B cell (primary cell): ENCODE measurements at regions not wholly inside any gene's neighbourhood (a gene's known extent, or its start where the extent isn't known, plus 50 kb on each side); places are given as distances from the start of the nearest gene placed in this dataset.

Source experiments
- ATAC-seq: fragments of 200-7000 bp; cut with Tn5 transposase; one replicate; pipeline ENCODE4 v1.10.0; 2021; ENCODE audit warnings: low read depth, mild to moderate bottlenecking, moderate number of reproducible peaks, moderate library complexity
- CTCF ChIA-PET: fragments of 350-600 bp; sonication (Branson Sonifier 250); formaldehyde crosslinking; loops from one replicate; lab custom pipeline; 2021; ENCODE audit warnings: antibody characterized with exemption, inconsistent platforms; lab: Charles Lee
- POLR2A ChIA-PET: fragments of 350-600 bp; sonication (Branson Sonifier 250); formaldehyde crosslinking; loops from one replicate; lab custom pipeline; 2021; ENCODE audit warnings: antibody characterized with exemption; lab: Charles Lee
- DNase-seq: peaks from one replicate; pipeline ENCODE4 v3.0.0; 2013
- H2AFZ ChIP-seq: 2 replicates; pipeline ENCODE4 v1.6.1; 2012; ENCODE audit warnings: mild to moderate bottlenecking, low read depth, low read length; ENCODE audit not compliant: insufficient read depth, poor library complexity, severe bottlenecking
- H3K27ac ChIP-seq, 2 donors: 1 replicate in 1 of 2; 2 replicates in 1 of 2; pipeline ENCODE4 v1.5.1; 2012 to 2013; ENCODE audit warnings: low read length in 2 of 2, mild to moderate bottlenecking in 2 of 2, moderate library complexity in 1 of 2
- H3K27me3 ChIP-seq, 4 experiments: fragments of 200-600 bp in 1 of 4; sonication (generic) in 1 of 4; replicated peaks in 1 of 4; 1 replicate in 2 of 4; 2 replicates in 2 of 4; pipeline versions ENCODE4 v1.6.1 to v1.7.0; 2013 to 2016; ENCODE audit warnings: low read length in 3 of 4, mild to moderate bottlenecking in 2 of 4, mixed read lengths in 1 of 4, moderate library complexity in 1 of 4; ENCODE audit not compliant: insufficient read depth in 4 of 4, control insufficient read depth in 3 of 4; ENCODE audit errors: control extremely low read depth in 1 of 4
- H3K36me3 ChIP-seq, 2 experiments: replicated peaks in 1 of 2; 1 replicate in 1 of 2; 2 replicates in 1 of 2; pipeline versions ENCODE4 v1.6.1 to v1.7.1; 2013; ENCODE audit warnings: low read length in 1 of 2; ENCODE audit not compliant: insufficient read depth in 2 of 2, control insufficient read depth in 1 of 2; ENCODE audit errors: control extremely low read depth in 1 of 2, extremely low read depth in 1 of 2
- H3K4me1 ChIP-seq, 2 donors: fragments of 200-600 bp in 1 of 2; sonication (generic) in 1 of 2; 1 replicate in 1 of 2; 2 replicates in 1 of 2; pipeline versions ENCODE4 v1.5.1 to v1.6.1; 2013 to 2017; ENCODE audit warnings: low read length in 2 of 2; ENCODE audit not compliant: control insufficient read depth in 2 of 2, insufficient read depth in 2 of 2
- H3K4me2 ChIP-seq: replicated peaks from 2 replicates; pipeline ENCODE3; 2012; ENCODE audit warnings: mild to moderate bottlenecking, low read depth, low read length; ENCODE audit not compliant: poor library complexity, severe bottlenecking
- H3K4me3 ChIP-seq, 5 experiments: fragments of 200-600 bp in 1 of 5; sonication (generic) in 1 of 5; 1 replicate in 3 of 5; 2 replicates in 2 of 5; pipeline versions ENCODE4 v1.5.1 to v1.7.0; 2011 to 2016; ENCODE audit warnings: low read length in 4 of 5, mild to moderate bottlenecking in 4 of 5, low read depth in 2 of 5, control low read depth in 1 of 5, moderate library complexity in 1 of 5; ENCODE audit not compliant: insufficient read depth in 1 of 5; ENCODE audit errors: control extremely low read depth in 1 of 5, extremely low read depth in 1 of 5
- H3K79me2 ChIP-seq: fragments of 200-600 bp; sonication (generic); one replicate; pipeline ENCODE4 v1.6.0; 2016; ENCODE audit warnings: low read length; ENCODE audit not compliant: control insufficient read depth, insufficient read depth
- H3K9ac ChIP-seq: fragments of 200-600 bp; sonication (generic); 2 replicates; pipeline ENCODE4 v1.6.1; 2017; ENCODE audit warnings: mild to moderate bottlenecking, low read length, moderate library complexity
- H3K9me3 ChIP-seq, 3 donors: one replicate each; pipeline versions ENCODE4 v1.6.1 to v1.7.1; 2013; ENCODE audit warnings: low read length in 2 of 3; ENCODE audit not compliant: control insufficient read depth in 2 of 3, insufficient read depth in 1 of 3; ENCODE audit errors: control extremely low read depth in 1 of 3
- H4K20me1 ChIP-seq: 2 replicates; pipeline ENCODE4 v1.6.0; 2012; ENCODE audit warnings: mild to moderate bottlenecking, low read length; ENCODE audit not compliant: insufficient read depth, control insufficient read depth, poor library complexity, severe bottlenecking
- H3K27ac Mint-ChIP-seq: one replicate; pipeline ENCODE4 v1.8.0; 2021; ENCODE audit warnings: mixed read lengths
- H3K27me3 Mint-ChIP-seq: one replicate; pipeline ENCODE4 v1.8.0; 2021; ENCODE audit warnings: mixed read lengths
- H3K4me1 Mint-ChIP-seq: one replicate; pipeline ENCODE4 v1.8.0; 2021; ENCODE audit warnings: mixed read lengths
- H3K4me3 Mint-ChIP-seq: one replicate; pipeline ENCODE4 v1.8.0; 2021; ENCODE audit warnings: mixed read lengths
- H3K9me3 Mint-ChIP-seq: one replicate; pipeline ENCODE4 v1.8.0; 2022; ENCODE audit warnings: mixed read lengths; ENCODE audit not compliant: insufficient read depth
- CTCF ChIP-seq: fragments of 200-600 bp; IDR thresholded peaks from one replicate; pipeline ENCODE4 v1.8.0; 2022; ENCODE audit warnings: antibody characterized with exemption, mild to moderate bottlenecking
- EZH2 ChIP-seq: IDR thresholded peaks from 2 replicates; pipeline ENCODE4 v1.6.1; 2012; ENCODE audit warnings: borderline replicate concordance, low read depth, mild to moderate bottlenecking, moderate library complexity, low read length; ENCODE audit not compliant: insufficient read depth, poor library complexity, severe bottlenecking
- WGBS: methylation state at CpG from one replicate; pipeline ENCODE4 v1.1.5; 2013; ENCODE audit warnings: missing lambda C conversion rate; ENCODE audit not compliant: insufficient coverage; 5-methylcytosine and 5-hydroxymethylcytosine counted together
- intact Hi-C: fragments of 100-400 bp; cut with micrococcal nuclease; formaldehyde crosslinking; loops from one replicate; pipeline ENCODE4 v1.10.0; 2022

DNA sequence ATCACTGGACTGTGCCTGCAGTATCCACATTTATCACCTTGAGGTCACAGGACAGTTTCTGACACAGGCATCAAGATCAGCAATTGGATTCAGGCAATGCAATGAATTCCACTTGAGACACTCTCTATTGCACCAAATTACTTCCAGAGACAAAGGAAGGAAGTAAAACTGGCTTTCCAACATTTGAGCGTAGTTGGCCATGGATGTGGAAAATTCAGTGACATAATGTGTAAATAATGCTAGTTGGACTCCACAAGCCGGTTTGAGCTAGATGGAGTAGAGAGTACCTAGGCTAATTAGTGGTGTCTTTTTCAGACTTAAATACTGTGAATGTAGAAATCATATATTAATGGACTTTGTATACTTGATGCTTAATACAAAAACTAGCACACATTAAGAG, 168.3 kb upstream of the SYT1 start:
- Histone ChIP-seq H3K4me2 (no peak overlapping the region), H3K9me3 (peaks cover 0 to 1% (median 0%) of the 10 kb centered on the region in 3 donors), H3K79me2 (no peaks in the 10 kb centered on the region), H4K20me1 (no peaks in the 10 kb centered on the region), H3K36me3 (no peaks in the 10 kb centered on the region), H3K4me3 (no peak overlapping the region), H3K4me1 (no peaks in the 10 kb centered on the region), H3K9ac (no peak overlapping the region), H3K27me3 (no peaks in the 10 kb centered on the region), H3K27ac (no peak overlapping the region), H2AFZ (no peak overlapping the region)
- no peak for TF ChIP-seq EZH2
- TF ChIP-seq CTCF = no peak
- no peaks in the 10 kb centered on the region for H3K9me3 Mint-ChIP-seq
- DNase-seq = no peak
- H3K27me3 Mint-ChIP-seq = no peaks in the 10 kb centered on the region
- ChIA-PET CTCF (no interaction called here), POLR2A (no interaction called here)
- intact Hi-C loops = no loop called here
- no peaks in the 10 kb centered on the region for H3K4me1 Mint-ChIP-seq
- no peak overlapping the region for H3K4me3 Mint-ChIP-seq
- WGBS = 75% methylated on average over 1 of the region's 2 CpGs
- no peak for ATAC-seq
- no peak overlapping the region for H3K27ac Mint-ChIP-seq

GRCh38 chr12:78697817-78698415, 166.7 kb upstream of the SYT1 start:
- TF ChIP-seq EZH2 (no peak), CTCF (no peak)
- Histone ChIP-seq H3K36me3 (no peaks in the 10 kb centered on the region), H3K4me2 (no peak overlapping the region), H3K79me2 (no peaks in the 10 kb centered on the region), H3K4me1 (no peaks in the 10 kb centered on the region), H3K9me3 (peaks cover 0 to 1% (median 0%) of the 10 kb centered on the region in 3 donors), H3K9ac (no peak overlapping the region), H4K20me1 (no peaks in the 10 kb centered on the region), H2AFZ (no peak overlapping the region), H3K27me3 (no peaks in the 10 kb centered on the region), H3K27ac (no peak overlapping the region), H3K4me3 (no peak overlapping the region)
- H3K27me3 Mint-ChIP-seq = no peaks in the 10 kb centered on the region
- POLR2A ChIA-PET = no interaction called here
- H3K9me3 Mint-ChIP-seq = no peaks in the 10 kb centered on the region
- no peak overlapping the region for H3K4me3 Mint-ChIP-seq
- WGBS = no CpG with 5 or more reads among the region's 2 CpGs
- no peaks in the 10 kb centered on the region for H3K4me1 Mint-ChIP-seq
- intact Hi-C loops = no loop called here
- CTCF ChIA-PET = no interaction called here
- no peak overlapping the region for H3K27ac Mint-ChIP-seq
- ATAC-seq (no peak), DNase-seq (no peak)
